HG03066 (cell line): ENCODE measurements at regions not wholly inside any gene's neighbourhood (a gene's known extent, or its start where the extent isn't known, plus 50 kb on each side); places are given as distances from the start of the nearest gene placed in this dataset.

ENCODE experiments used
- ATAC-seq: cut with Tn5 transposase; IDR thresholded peaks from one replicate; pipeline ENCODE4 v1.9.1; 2021; ENCODE audit warnings: low read depth; ENCODE audit not compliant: unreplicated experiment

DNA sequence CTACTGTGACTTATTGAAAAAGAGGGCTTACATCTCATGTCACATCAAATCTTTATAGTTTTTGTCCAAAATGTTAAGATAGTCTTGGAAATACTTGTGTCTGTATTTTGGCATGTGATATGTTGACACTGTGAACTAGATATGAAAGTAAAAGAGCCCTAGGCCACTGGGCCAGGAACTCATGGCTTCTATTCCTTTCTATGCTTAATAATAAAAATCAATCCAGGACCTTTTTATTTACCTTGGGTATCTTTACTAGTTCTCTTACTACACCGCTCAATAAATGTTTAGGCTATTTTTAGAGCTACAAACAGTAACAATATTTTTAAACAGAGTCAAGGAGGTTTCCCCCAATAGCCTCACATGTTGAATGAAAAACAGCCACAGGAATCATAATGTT, 348.6 kb upstream of the SLC24A2 start:
- no peak for ATAC-seq

DNA sequence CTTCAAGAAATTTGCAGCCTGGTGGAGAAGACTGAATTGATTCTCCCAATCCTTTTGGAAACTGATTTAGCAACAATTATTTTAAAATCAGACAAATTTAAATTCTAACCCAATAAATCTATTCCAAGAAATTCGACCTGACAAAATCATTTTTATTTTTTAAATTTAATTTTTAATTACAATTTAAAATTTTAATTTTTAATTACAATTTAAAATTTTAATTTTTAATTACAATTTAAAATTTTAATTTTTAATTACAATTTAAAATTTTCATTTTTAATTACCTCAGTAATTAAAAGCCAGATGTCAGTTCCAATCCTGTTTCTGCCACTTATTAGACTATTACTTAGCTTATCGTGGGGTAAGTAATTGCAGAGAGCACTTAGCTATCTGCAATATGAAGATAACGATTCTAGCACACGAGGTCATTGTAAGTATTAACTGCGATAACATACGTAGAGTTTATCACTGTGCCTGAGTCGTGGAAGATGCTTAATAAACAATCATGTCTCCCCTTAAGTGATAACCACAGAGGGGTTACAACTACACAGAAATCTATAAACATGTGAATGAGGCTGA, 346.4 kb upstream of the SLC24A2 start:
- ATAC-seq, result no peak

DNA sequence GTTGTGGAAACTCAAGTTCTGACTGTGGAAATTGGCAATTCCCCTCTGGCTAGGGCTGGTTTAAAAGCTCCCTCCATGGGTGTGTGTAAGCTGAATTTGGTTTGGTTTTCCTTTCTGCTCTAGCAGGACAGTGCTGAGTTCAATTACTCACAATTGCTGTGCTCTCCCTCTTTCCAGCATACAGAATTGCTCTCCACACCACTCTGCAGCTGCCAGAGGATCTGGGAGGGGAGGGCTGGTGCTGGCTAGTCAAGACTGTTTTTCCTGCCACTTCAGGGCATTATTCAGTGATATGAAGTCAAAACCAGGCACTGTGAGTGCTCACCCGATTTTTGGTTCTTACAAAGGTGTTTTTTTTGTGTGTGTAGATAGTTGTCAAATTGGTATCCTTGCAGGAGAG, 336.9 kb upstream of the SLC24A2 start:
- ATAC-seq, result no peak

DNA sequence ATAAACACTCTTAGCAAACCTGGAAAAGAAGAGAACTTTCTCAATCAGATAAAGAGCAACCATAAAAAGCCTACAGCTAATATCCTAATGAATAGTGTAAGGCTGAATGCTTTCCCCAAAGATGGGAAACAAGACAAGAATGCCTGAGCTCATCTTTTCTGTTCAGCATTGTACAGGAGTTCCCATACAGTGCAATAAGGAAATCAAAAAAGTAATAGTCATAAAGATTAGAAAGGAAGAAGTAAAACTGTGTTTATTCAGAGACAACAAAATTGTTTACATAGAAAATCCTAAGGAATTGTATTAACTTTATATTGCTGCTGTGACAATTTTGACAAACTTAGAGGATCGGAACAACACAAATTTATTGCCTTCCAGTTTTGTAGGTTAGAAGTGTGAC, 330.7 kb upstream of the SLC24A2 start:
- no peak for ATAC-seq

DNA sequence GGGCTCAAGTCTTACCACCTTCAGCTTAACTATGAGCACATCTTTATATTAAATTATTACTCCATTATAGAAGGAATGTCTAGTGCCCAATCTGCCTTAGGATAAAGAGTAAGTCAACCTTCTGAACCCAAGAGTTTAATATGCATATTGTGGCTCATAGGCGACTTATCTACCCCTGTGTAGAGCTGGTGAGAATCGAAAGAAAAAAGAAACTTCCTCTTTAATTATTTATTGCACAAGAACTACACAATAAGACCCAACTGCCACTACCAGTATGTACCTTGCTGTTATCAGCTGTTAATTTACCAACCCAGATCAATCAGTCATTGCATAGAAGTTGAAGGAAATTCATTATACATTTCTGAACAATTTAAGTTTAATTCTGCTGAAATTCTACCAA, 329.1 kb upstream of the SLC24A2 start:
- ATAC-seq, result no peak

DNA sequence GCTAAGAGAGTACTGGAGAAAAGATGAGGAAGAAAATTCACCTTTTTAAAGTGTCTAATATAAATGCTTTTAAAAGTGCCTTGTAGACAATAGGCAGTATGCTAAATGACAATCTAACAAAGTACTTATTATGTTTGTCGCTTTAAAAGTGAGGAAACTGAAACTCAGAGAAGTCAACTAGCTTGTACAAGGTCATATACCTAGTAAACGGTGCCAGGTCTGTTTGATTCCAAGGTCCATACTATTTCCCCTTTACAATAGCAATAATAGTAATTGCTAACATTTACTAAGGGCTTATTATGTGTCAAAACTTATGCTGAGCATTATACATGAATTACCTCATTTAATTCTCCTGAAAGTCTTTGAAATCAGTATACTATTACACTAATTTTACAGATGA, 328.6 kb upstream of the SLC24A2 start:
- ATAC-seq, result no peak

DNA sequence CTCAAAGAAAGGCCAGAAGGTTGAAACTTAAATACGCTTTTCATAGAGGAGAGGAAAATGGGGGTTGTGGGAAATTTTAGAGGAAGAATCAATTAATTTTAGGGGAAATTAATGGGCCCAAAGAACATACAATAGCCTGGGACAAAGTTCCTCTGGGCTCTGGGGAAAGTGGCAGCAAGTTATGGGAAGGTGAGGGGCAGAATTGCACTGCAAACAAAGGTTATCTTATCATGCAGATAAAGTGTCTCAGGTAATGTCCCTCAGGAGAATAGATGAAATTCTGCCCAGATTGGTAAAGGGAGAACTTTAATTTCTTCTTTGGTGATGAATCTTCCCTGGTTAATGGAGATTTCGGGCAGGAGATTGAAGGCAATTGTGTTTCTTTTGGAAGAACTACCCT, 326.1 kb upstream of the SLC24A2 start:
- ATAC-seq, result no peak

DNA sequence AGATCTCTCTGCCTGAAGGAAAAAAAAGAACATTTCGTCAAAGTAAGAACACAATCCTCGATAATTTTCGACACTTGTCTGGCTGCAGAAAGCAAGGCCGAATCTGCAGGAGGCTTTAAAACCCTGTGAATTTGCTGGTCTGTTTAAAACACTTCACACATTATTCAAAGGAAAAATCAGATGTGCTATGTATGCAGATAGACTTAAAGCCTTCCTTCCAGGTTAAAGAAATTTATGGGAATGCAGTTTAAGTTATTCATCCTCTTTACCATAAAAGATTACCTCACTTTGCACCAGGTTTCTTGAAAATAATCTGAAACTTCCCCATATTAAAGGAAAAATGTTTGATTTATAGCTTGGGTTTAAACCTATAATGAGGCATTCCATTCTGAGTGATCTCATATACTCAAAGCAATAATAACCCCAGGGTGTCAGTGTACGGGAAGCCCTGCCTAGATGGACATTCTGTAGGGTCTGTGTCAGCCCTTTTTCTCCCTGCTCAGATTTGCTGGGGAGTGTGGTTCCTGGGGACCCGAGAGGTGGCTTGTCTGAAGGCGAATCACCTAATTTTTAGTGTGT, 323.5 kb upstream of the SLC24A2 start:
- ATAC-seq, result no peak

DNA sequence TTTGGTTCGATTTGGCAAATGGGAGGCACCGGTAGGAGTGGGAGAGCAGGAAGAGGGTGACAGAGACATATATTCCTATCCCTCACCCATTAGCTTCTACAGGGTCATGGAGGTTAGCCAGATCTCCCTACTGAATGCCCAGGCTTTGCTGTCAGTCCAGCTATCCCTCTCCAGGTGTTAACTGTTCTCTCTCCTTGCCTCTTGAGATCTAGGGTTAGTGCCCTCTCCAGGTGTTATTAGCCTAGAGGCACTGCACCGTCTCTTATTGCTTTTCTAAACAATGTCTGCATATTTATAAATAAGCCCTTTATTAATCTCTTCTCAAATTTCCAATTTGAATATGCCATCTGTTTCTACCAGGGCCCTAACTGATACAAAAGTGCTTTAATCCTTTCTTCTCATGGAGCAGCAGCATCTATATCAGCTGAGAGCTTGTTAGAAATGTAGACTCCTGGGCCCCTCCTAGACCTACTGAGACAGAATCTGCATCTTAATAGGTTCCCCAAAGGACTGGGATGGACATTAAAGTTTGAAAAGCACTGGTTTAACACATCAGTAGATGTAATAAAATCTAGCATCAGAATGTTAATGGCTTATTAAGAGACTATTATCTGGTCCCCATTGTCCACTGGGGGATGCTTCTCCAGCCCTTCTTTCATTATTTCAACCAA, 322.5 kb upstream of the SLC24A2 start:
- ATAC-seq, result no peak

DNA sequence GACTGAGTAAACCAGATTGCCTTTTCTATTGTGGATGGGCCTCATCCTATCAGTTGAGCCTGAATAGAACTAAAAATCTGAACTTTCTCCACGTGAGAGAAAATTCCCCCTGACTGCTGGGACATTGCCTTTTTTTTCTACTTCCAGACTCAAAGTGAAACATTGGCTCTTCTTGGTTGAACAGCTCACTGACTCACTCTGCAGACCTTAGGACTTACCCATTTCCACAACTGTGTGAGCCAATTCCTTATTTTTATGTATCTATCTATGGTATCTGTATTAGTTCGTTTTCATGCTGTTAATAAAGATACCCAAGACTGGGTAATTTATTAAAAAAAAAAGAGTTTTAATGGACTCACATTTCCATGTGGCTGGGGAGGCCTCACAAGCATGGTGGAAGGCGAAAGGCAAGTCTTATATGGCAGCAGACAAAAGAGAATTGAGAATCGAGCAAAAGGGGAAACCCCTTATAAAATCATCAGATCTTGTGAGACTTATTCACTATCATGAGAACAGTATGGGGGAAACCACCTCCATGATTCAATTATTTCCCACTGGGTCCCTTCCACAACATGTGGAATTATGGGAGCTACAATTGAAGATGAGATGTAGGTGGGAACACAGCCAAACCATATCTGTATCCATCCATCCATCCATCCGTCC, 306.7 kb upstream of the SLC24A2 start:
- ATAC-seq, result no peak

DNA sequence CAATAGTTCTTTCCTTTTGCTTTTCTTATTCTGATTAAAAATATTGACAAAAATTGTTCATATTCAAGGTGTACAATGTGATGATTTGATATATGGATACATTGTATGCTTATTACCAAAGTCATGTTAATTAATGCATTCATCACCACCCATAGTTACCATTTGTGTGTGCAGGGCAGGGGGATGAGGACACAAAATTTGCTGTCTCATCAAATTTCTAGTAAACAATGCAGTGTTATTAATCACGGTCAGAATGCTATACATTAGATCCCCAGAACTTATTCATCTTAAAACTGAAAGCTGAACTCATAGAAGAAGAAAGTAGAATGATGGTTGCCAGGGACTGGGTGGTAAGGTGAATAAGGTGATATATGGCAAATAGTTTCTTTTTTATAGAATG, 303.7 kb upstream of the SLC24A2 start:
- no peak for ATAC-seq

DNA sequence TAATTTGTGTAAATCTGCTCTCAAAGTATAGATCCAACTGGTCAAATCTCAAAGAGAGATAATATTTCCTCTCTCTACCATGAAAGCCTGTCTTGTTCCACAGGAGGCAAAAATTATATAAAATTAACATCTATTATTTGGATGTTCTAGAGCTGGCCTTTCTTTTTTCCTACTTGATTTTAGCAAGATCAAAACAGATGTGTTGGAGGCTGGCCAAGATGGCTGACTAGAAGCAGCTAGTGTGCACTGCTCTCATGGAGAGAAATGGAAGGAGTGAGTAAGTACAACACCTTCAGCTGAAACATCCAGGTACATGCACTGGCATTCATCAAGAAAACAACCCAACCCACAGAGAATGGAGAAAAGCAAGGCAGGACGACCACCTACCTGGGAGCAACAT, 298.6 kb upstream of the SLC24A2 start:
- ATAC-seq, result no peak

DNA sequence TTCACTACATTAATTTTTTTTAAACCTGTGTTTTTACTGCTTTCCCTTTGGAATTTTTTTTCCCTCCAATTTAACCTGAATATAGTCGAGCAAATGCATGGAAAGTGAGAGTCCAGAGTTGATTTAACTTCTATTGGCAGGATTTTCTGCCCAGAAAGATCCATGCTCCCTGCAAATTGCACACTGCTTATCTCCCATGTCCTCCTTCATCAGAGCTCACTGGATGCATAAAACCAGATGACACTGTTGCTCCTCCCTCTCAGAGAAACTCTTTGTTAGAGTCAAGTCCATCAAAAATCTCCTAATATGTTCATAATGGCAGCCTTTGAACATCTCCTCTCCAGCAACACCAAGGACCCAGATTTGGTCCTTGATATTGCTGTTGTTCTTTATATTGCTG, 297.0 kb upstream of the SLC24A2 start:
- ATAC-seq, result no peak

DNA sequence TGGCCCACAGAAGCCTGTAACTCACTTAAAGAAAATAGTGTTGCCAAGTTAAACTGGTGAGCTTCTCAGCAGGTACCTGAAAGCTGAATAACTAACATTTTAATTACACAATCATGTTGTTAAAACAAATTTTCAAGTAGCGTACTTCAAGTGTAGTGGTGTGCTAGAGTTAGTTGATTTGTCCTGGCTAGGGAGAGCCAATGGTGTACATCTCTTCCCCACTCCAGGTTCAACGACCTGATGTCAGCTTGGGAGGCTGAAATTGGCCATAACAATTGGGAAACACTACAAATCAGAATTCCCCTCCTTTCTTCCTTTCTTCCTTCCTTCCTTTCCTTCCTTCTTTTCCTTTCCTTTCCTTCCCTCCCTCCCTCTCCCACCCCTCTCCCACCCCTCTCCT, 295.3 kb upstream of the SLC24A2 start:
- ATAC-seq, result no peak

DNA sequence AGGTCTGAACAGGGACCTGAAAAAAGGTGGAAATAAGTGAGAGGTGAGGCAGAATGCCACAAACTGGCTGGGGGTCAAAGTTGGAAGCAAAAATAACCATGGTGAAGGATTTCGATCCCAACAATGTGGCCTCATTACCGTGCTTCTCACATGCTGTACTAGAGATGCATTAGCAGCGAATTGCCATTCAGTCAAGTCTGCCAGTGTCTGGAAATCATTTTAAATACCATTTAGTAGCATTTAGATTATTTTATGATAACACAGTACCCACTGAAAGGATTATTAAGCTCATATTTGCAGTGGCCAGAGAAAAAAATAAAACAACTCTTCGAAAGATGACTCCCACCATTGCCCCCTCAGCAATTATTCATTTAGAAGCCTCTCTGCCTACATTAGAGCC, 294.6 kb upstream of the SLC24A2 start:
- no peak for ATAC-seq

DNA sequence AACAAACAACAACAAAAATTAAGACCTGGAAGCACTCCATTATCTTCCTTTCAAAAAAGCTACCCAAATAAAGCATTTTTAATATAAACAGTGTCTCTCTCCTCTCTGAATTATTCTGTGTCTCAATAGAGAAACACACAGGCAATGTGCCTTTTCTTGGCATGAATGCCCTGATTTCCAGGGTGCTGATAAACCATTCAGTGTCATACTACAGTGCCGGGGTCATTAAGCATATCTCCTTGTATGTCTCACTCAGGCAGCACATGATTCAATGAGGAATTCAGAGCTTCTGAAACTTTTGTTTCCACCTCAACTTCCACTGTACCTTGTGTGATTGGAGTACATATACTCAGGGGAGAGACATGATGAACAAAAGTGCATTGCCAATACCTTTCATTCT, 294.0 kb upstream of the SLC24A2 start:
- ATAC-seq, result no peak

DNA sequence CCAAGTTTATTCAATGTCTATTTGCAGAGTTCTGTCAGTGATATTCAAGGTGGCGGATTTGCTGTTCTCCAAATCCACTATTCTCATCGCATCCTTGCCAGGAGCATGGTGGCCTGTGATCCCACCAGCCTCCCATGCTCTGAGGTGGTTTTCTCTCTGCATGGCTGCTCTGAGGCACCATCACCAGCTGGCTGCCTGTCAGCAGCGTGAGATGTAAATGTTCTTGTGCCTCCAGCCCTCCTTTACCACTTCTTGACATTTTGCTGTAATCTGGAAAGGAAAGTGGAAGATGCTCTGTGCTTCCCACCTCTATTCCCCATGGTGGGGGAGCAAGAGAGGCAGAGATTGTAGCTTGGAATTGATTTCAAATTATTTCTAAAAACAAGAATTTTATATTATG, 293.6 kb upstream of the SLC24A2 start:
- ATAC-seq, result no peak

DNA sequence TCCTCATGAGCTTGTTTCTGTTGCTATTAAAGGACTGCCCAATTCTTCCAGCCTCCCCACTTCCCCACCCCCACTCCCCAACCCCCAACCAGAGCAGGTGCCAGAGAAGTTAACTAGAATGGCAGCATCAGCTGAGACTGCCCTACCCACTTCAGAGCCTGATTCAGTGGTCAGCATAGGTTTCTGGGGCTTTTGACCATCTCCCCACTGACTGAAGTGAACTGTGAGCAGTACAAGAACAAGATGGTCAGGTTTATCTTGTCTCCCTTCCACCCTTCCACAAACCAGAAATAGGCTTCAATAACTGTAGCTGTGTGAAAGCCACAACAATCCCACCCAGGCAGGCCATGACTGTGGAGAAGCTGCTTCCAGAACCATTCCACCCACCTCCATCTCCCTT, 289.4 kb upstream of the SLC24A2 start:
- no peak for ATAC-seq

DNA sequence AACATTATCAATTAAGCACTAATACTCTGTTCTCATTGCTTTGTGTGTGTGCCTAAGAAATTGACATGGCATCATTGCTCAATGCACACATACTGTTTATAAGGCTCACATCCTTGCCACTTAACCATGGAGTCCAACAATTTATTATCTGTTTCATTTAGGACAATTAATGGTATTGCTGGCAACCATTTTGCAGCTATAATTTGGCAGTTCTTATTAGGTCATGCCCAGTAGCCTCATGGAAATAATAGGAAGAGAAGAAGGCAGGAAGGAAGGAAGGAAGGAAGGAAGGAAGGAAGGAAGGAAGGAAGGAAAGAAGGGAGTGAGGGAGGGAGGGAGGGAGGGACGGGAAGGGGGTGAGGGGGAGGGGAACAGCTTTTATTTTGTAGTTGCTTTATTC, 285.5 kb upstream of the SLC24A2 start:
- ATAC-seq, result no peak

DNA sequence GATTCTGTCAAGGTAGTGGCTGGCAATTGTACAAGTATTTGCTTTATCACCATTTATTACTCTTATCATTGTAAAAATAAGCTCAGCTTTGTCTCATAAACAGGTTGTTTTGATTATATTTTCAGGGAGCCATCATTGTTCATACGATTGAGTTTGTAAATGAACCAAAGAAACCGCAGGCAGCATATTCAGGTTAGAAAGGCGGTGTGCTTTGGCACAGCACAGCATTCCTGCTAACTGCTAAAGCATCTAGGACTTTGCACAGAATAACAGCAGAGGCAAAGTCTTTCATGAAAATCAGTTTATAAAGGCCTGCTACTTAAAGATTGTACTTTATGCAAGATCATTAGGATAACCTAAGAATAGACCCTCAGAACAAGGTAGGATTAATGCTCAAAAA, 281.5 kb upstream of the SLC24A2 start:
- no peak for ATAC-seq

DNA sequence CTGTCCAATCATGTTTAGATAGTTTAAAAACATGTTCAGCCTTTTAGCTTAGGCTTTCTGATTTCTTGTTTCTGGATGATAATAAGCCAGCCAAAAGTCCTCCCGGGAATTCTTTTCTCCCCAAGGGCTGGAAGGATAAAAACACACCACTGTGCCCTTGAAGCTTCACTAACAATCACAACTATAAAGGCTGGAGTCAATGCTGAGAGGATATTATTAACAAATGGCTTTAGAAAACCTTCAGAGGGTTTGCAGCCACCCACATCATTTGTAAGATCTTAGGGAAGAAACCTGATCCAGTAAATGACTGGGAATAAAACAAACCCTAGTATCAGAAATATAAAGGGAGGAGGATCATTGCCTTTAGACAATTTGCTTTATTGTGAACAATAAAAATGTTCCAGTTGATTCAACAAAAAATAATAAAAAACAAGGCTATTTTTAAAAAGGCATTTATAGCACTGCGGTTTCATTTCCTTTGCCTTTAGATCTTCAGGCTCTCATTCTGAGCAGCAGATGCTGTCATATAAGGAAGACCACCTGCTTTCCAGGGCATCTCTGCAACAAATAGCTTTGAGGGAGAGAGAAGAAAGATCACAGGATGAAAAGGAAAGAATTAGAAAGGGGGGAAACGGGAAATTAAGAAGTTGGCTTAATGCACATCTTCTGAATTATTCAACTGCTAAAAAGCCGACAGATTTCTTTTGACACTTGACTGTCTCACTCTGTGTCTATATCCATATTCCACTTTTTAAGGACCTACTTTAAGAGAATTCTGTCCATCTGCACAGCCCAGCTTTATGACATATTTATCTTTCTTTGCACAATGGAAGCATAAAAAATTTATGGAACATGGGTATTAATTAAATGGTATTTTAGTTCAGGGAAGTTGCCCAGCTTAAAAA, 277.2 kb upstream of the SLC24A2 start:
- ATAC-seq, result no peak
